H9 (cell line): ENCODE measurements at regions not wholly inside any gene's neighbourhood (a gene's known extent, or its start where the extent isn't known, plus 50 kb on each side); places are given as distances from the start of the nearest gene placed in this dataset.

ENCODE experiments used
- DNase-seq: peaks from one replicate; pipeline ENCODE4 v3.0.0-alpha.2; 2017
- H2AFZ ChIP-seq: one replicate; pipeline ENCODE4 v1.6.1; 2013; ENCODE audit warnings: mild to moderate bottlenecking, low read length, control low read depth, moderate library complexity
- H2AK5ac ChIP-seq: 2 replicates; pipeline ENCODE4 v1.6.1; 2013; ENCODE audit warnings: low read length, control low read depth, mixed read lengths; ENCODE audit not compliant: insufficient read length
- H2BK120ac ChIP-seq: one replicate; pipeline ENCODE4 v1.6.1; 2013; ENCODE audit warnings: low read depth, mild to moderate bottlenecking, low read length, control low read depth, inconsistent platforms; ENCODE audit not compliant: poor library complexity, severe bottlenecking
- H2BK12ac ChIP-seq: 2 replicates; pipeline ENCODE4 v1.6.1; 2013; ENCODE audit warnings: low read length, control low read depth, mixed read lengths, low read depth; ENCODE audit not compliant: insufficient read length
- H2BK15ac ChIP-seq: 2 replicates; pipeline ENCODE4 v1.6.1; 2013; ENCODE audit warnings: low read depth, low read length, control low read depth
- H2BK20ac ChIP-seq: one replicate; pipeline ENCODE4 v1.6.1; 2013; ENCODE audit warnings: low read depth, mild to moderate bottlenecking, low read length, control low read depth, inconsistent platforms; ENCODE audit not compliant: poor library complexity, severe bottlenecking
- H2BK5ac ChIP-seq: 2 replicates; pipeline ENCODE4 v1.6.1; 2013; ENCODE audit warnings: low read length, control low read depth, mixed read lengths; ENCODE audit not compliant: insufficient read length
- H3K14ac ChIP-seq: 2 replicates; pipeline ENCODE4 v1.6.1; 2013; ENCODE audit warnings: low read length, control low read depth; ENCODE audit not compliant: insufficient read depth
- H3K18ac ChIP-seq: 2 replicates; pipeline ENCODE4 v1.6.1; 2013; ENCODE audit warnings: low read depth, mild to moderate bottlenecking, mixed read lengths, low read length, control low read depth; ENCODE audit not compliant: insufficient read length
- H3K23ac ChIP-seq: 2 replicates; pipeline ENCODE4 v1.6.1; 2013; ENCODE audit warnings: low read length, control low read depth, mixed read lengths, low read depth; ENCODE audit not compliant: insufficient read length
- H3K23me2 ChIP-seq: 2 replicates; pipeline ENCODE4 v1.6.1; 2013; ENCODE audit warnings: low read depth, mild to moderate bottlenecking, mixed read lengths, low read length, control low read depth; ENCODE audit not compliant: insufficient read length, poor library complexity, severe bottlenecking
- H3K27ac ChIP-seq: 2 replicates; pipeline ENCODE4 v1.5.1; 2013; ENCODE audit warnings: low read length, control low read depth, mixed read lengths, low read depth; ENCODE audit not compliant: insufficient read length
- H3K27me3 ChIP-seq: 2 replicates; pipeline ENCODE4 v1.6.1; 2013; ENCODE audit warnings: low read length, control low read depth, inconsistent platforms; ENCODE audit not compliant: insufficient read depth
- H3K4ac ChIP-seq: 2 replicates; pipeline ENCODE4 v1.6.1; 2013; ENCODE audit warnings: low read depth, mild to moderate bottlenecking, control low read depth, inconsistent platforms, low read length, moderate library complexity
- H3K4me1 ChIP-seq: 2 replicates; pipeline ENCODE4 v1.6.1; 2013; ENCODE audit warnings: low read length, control low read depth, inconsistent platforms; ENCODE audit not compliant: insufficient read depth
- H3K4me2 ChIP-seq: 2 replicates; pipeline ENCODE4 v1.6.1; 2013; ENCODE audit warnings: low read length, control low read depth, mixed read lengths; ENCODE audit not compliant: insufficient read length, insufficient read depth
- H3K56ac ChIP-seq: 2 replicates; pipeline ENCODE4 v1.6.1; 2013; ENCODE audit warnings: low read depth, mild to moderate bottlenecking, mixed read lengths, low read length, control low read depth; ENCODE audit not compliant: insufficient read length
- H3K79me1 ChIP-seq: 2 replicates; pipeline ENCODE4 v1.6.1; 2013; ENCODE audit warnings: low read depth, mild to moderate bottlenecking, moderate library complexity, low read length, control low read depth, inconsistent platforms; ENCODE audit not compliant: insufficient read depth, poor library complexity, severe bottlenecking
- H3K79me2 ChIP-seq: 2 replicates; pipeline ENCODE4 v1.6.1; 2013; ENCODE audit warnings: low read length, control low read depth, inconsistent platforms; ENCODE audit not compliant: insufficient read depth
- H3K9ac ChIP-seq: 2 replicates; pipeline ENCODE4 v1.6.1; 2013; ENCODE audit warnings: low read length, control low read depth, mixed read lengths; ENCODE audit not compliant: insufficient read length; ENCODE audit errors: extremely low read depth
- H3K9me3 ChIP-seq: one replicate; pipeline ENCODE4 v1.6.1; 2013; ENCODE audit warnings: low read depth, low read length, inconsistent platforms; ENCODE audit not compliant: control insufficient read depth
- H3T11ph ChIP-seq: one replicate; pipeline ENCODE4 v1.6.1; 2013; ENCODE audit warnings: mild to moderate bottlenecking, low read length, control low read depth, inconsistent platforms
- H4K20me1 ChIP-seq: one replicate; pipeline ENCODE4 v1.6.1; 2013; ENCODE audit not compliant: control insufficient read depth, insufficient read length, insufficient read depth
- H4K5ac ChIP-seq: 2 replicates; pipeline ENCODE4 v1.6.1; 2013; ENCODE audit warnings: low read depth, mild to moderate bottlenecking, mixed read lengths, low read length, control low read depth; ENCODE audit not compliant: insufficient read length
- H4K8ac ChIP-seq: replicated peaks from 2 replicates; pipeline ENCODE4 v1.6.1; 2013; ENCODE audit warnings: low read length, control low read depth, mixed read lengths, low read depth; ENCODE audit not compliant: insufficient read length
- H4K91ac ChIP-seq: 2 replicates; pipeline ENCODE4 v1.6.1; 2013; ENCODE audit warnings: low read depth, mild to moderate bottlenecking, moderate library complexity, mixed read lengths, low read length, control low read depth; ENCODE audit not compliant: insufficient read length
- H3K27ac Mint-ChIP-seq, 3 experiments: 2 replicates in 2 of 3; 3 replicates in 1 of 3; pipeline ENCODE4 v1.8.0; 2020 to 2021; ENCODE audit warnings: mixed read lengths in 3 of 3, mild to moderate bottlenecking in 1 of 3, moderate library complexity in 1 of 3
- H3K27me3 Mint-ChIP-seq: 2 replicates; pipeline ENCODE4 v1.8.0; 2021; ENCODE audit warnings: low read depth, mild to moderate bottlenecking, moderate library complexity, mixed read lengths
- H3K36me3 Mint-ChIP-seq, 3 experiments: 2 replicates in 2 of 3; 3 replicates in 1 of 3; pipeline ENCODE4 v1.8.0; 2020 to 2021; ENCODE audit warnings: low read depth in 3 of 3, mixed read lengths in 3 of 3; ENCODE audit not compliant: insufficient read depth in 1 of 3
- H3K4me1 Mint-ChIP-seq, 2 experiments: 2 replicates each; pipeline ENCODE4 v1.8.0; 2020; ENCODE audit warnings: mixed read lengths in 2 of 2
- H3K4me3 Mint-ChIP-seq, 2 experiments: 2 replicates in 1 of 2; 3 replicates in 1 of 2; pipeline ENCODE4 v1.8.0; 2020 to 2021; ENCODE audit warnings: mild to moderate bottlenecking in 2 of 2, mixed read lengths in 2 of 2, moderate library complexity in 1 of 2
- H3K9me3 Mint-ChIP-seq, 2 experiments: 2 replicates in 1 of 2; 3 replicates in 1 of 2; pipeline ENCODE4 v1.8.0; 2020; ENCODE audit warnings: mild to moderate bottlenecking in 2 of 2, mixed read lengths in 2 of 2, moderate library complexity in 1 of 2
- WGBS: extraction: QIAGEN DNeasy Blood & Tissue Kit; methylation state at CpG from one replicate; pipeline ENCODE4 v1.1.7; 2013; ENCODE audit warnings: missing lambda C conversion rate, low lambda C conversion rate, mixed read lengths; ENCODE audit not compliant: insufficient read length; ENCODE audit errors: extremely low coverage; 5-methylcytosine and 5-hydroxymethylcytosine counted together
- TF ChIP-seq, protein P1 (sequence below): fragments of 200-600 bp; sonication (generic); conservative IDR thresholded peaks from 3 replicates; pipeline ENCODE4 v1.8.0; 2021; ENCODE audit warnings: antibody characterized with exemption, mild to moderate bottlenecking

DNA sequence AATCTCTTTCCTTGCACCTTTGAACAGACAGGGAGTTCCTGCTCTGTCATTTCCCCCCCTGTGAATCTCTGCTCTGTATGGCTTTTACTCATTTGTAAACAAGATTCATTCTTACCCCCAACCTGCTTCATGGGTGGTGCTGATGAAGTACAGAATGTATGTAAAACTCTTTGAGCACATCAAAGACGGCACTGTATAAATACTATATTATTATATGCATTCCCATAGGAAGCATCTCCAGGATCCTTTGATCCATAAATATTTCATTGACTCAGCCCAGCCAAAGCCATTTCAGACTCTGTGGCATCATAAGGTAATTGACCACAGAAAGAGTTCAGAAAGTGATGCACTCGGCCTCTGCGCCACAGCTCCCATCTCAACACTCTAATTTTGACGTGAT is 208.7 kb downstream of the EFNB2 start:
- Histone ChIP-seq H4K91ac (no peak overlapping the region), H3K4me1 (no peaks in the 10 kb centered on the region), H2AK5ac (no peak overlapping the region), H3K9me3 (peaks cover 15% of the 10 kb centered on the region), H3K27me3 (no peaks in the 10 kb centered on the region), H2BK5ac (no peak overlapping the region), H2BK15ac (no peak overlapping the region), H3K4me2 (no peak overlapping the region), H2BK20ac (no peak overlapping the region), H3K23ac (no peak overlapping the region), H3K9ac (no peak overlapping the region), H3K79me2 (no peaks in the 10 kb centered on the region), H4K20me1 (no peaks in the 10 kb centered on the region), H3T11ph (no peak overlapping the region), H4K8ac (no peak overlapping the region), H2BK120ac (no peak overlapping the region), H3K27ac (no peak overlapping the region), H4K5ac (no peak overlapping the region), H3K23me2 (no peaks in the 10 kb centered on the region), H2AFZ (no peak overlapping the region), H3K14ac (no peak overlapping the region), H3K18ac (no peak overlapping the region), H3K79me1 (no peaks in the 10 kb centered on the region), H3K56ac (no peak overlapping the region), H2BK12ac (no peak overlapping the region), H3K4ac (no peak overlapping the region)
- Mint-ChIP-seq H3K27me3 (no peaks in the 10 kb centered on the region; the same call in none of the 2 replicates), H3K4me3 (no peak overlapping the region), H3K4me1 (peaks cover 9 to 12% of the 10 kb centered on the region in 2 experiments), H3K27ac (no peak overlapping the region), H3K36me3 (peaks cover 14 to 31% (median 28%) of the 10 kb centered on the region in 3 experiments), H3K9me3 (peaks cover 27 to 30% of the 10 kb centered on the region in 2 experiments)
- TF ChIP-seq, protein P1, sequence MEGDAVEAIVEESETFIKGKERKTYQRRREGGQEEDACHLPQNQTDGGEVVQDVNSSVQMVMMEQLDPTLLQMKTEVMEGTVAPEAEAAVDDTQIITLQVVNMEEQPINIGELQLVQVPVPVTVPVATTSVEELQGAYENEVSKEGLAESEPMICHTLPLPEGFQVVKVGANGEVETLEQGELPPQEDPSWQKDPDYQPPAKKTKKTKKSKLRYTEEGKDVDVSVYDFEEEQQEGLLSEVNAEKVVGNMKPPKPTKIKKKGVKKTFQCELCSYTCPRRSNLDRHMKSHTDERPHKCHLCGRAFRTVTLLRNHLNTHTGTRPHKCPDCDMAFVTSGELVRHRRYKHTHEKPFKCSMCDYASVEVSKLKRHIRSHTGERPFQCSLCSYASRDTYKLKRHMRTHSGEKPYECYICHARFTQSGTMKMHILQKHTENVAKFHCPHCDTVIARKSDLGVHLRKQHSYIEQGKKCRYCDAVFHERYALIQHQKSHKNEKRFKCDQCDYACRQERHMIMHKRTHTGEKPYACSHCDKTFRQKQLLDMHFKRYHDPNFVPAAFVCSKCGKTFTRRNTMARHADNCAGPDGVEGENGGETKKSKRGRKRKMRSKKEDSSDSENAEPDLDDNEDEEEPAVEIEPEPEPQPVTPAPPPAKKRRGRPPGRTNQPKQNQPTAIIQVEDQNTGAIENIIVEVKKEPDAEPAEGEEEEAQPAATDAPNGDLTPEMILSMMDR = no peak
- WGBS = no CpG with 5 or more reads among the region's 4 CpGs
- DNase-seq = no peak
